ENCODE measurements at regions not wholly inside any gene's neighbourhood (a gene's known extent, or its start where the extent isn't known, plus 50 kb on each side); places are given as distances from the start of the nearest gene placed in this dataset.

- TF ChIP-seq EZH2 (IDR thresholded peaks at IDR 0.05; ENCODE audit: borderline replicate concordance, low read depth, low read length, poor library complexity, severe bottlenecking), result no peak
- TF ChIP-seq CTCF (conservative IDR thresholded peaks at IDR 0.05; ENCODE audit: low read depth, low read length), result no peak
Measured at GRCh38 chr4:60463857-60464502, 736.1 kb upstream of the ADGRL3 start.
